22Rv1 (cell line): ENCODE measurements at regions not wholly inside any gene's neighbourhood (a gene's known extent, or its start where the extent isn't known, plus 50 kb on each side); places are given as distances from the start of the nearest gene placed in this dataset.

Source experiments
- H3K27ac ChIP-seq: fragments of 450-650 bp; 2 replicates; pipeline ENCODE4 v1.5.1; 2017
- CTCF ChIP-seq: fragments of 450-650 bp; IDR thresholded peaks from 2 replicates; pipeline ENCODE4 v1.5.1; 2017; ENCODE audit warnings: mild to moderate bottlenecking
- ZFX ChIP-seq: fragments of 450-650 bp; IDR thresholded peaks from 2 replicates; pipeline ENCODE4 v1.6.1; 2017; ENCODE audit warnings: antibody characterized with exemption, borderline replicate concordance

GRCh38 chr19:28234637-28235036 lies 978.3 kb downstream of the UQCRFS1 start:
- no peak for TF ChIP-seq ZFX
- no peak for TF ChIP-seq CTCF
- peak overlapping the region; percentile 64 for H3K27ac ChIP-seq

GRCh38 chr19:28228854-28229253 lies 984.1 kb downstream of the UQCRFS1 start:
- TF ChIP-seq ZFX (no peak), CTCF (no peak)
- no peak overlapping the region for H3K27ac ChIP-seq

- no peak for TF ChIP-seq ZFX
- no peak for TF ChIP-seq CTCF
- H3K27ac ChIP-seq, result no peak overlapping the region
These were observed 988.5 kb downstream of the UQCRFS1 start for GRCh38 chr19:28224441-28224840.

- TF ChIP-seq CTCF (no peak), ZFX (no peak)
- no peak overlapping the region for H3K27ac ChIP-seq
These were observed 991.2 kb downstream of the UQCRFS1 start for GRCh38 chr19:28221736-28222135.

GRCh38 chr19:28218728-28219127 lies 994.2 kb downstream of the UQCRFS1 start:
- H3K27ac ChIP-seq, result no peak overlapping the region
- TF ChIP-seq ZFX, result no peak
- TF ChIP-seq CTCF, result no peak

GRCh38 chr19:28217022-28217421 lies 995.9 kb downstream of the UQCRFS1 start:
- TF ChIP-seq ZFX (no peak), CTCF (peak; percentile 14; the same call in 1 of the 2 replicates)
- no peak overlapping the region for H3K27ac ChIP-seq

GRCh38 chr19:28213470-28214082 lies 999.4 kb downstream of the UQCRFS1 start:
- TF ChIP-seq ZFX (no peak), CTCF (no peak)
- no peak overlapping the region for H3K27ac ChIP-seq
